ENCODE measurements at regions not wholly inside any gene's neighbourhood (a gene's known extent, or its start where the extent isn't known, plus 50 kb on each side); places are given as distances from the start of the nearest gene placed in this dataset.

GRCh38 chr1:198937231-198938031 lies 298.6 kb downstream of the PTPRC start:
- H3K36me3 ChIP-seq, result no peaks in the 10 kb centered on the region
- H3K4me3 ChIP-seq, result peak overlapping the region; percentile 32 to 42
- TF ChIP-seq, protein P1, sequence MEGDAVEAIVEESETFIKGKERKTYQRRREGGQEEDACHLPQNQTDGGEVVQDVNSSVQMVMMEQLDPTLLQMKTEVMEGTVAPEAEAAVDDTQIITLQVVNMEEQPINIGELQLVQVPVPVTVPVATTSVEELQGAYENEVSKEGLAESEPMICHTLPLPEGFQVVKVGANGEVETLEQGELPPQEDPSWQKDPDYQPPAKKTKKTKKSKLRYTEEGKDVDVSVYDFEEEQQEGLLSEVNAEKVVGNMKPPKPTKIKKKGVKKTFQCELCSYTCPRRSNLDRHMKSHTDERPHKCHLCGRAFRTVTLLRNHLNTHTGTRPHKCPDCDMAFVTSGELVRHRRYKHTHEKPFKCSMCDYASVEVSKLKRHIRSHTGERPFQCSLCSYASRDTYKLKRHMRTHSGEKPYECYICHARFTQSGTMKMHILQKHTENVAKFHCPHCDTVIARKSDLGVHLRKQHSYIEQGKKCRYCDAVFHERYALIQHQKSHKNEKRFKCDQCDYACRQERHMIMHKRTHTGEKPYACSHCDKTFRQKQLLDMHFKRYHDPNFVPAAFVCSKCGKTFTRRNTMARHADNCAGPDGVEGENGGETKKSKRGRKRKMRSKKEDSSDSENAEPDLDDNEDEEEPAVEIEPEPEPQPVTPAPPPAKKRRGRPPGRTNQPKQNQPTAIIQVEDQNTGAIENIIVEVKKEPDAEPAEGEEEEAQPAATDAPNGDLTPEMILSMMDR (IDR thresholded peaks at IDR 0.05), result no peak
- peak; percentile 41 to 73 for TF ChIP-seq POLR2A (IDR thresholded peaks at IDR 0.05)
- no peaks in the 10 kb centered on the region for H3K4me1 ChIP-seq
- DNase-seq, result peak in 1 of 2 donors; percentile 31
- intact Hi-C loops (cut with DNase I; ENCODE audit: low total_unique reads), result no loop called here
- H3K27ac ChIP-seq, result peak overlapping the region; percentile 60 to 64
- no peaks in the 10 kb centered on the region for H3K9me3 ChIP-seq
- H3K27me3 ChIP-seq, result no peaks in the 10 kb centered on the region

DNA sequence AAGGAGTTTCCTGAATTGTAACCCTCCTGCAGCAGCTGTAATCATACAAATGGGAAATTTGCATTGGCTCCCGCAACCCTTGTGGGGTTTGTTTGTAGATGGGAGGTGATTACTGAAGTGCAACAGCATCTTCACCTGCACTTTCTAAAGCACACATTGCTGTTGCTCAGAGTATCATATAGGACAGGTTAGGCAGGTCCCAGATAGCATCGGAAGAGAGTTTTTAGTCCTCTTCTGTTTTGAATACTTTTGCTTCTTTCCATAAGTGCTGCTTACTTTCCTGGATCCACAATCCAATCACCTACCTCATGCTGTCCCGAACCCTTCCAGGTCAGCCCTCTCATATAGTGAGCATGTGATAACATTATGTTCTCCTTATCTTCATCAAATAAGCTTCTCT lies 300.4 kb downstream of the PTPRC start:
- no peaks in the 10 kb centered on the region for H3K4me1 ChIP-seq
- H3K4me3 ChIP-seq, result no peak overlapping the region
- no peak for DNase-seq
- TF ChIP-seq POLR2A (IDR thresholded peaks at IDR 0.05), result no peak
- no peaks in the 10 kb centered on the region for H3K9me3 ChIP-seq
- intact Hi-C loops (cut with DNase I; ENCODE audit: low total_unique reads), result no loop called here
- no peak overlapping the region for H3K27ac ChIP-seq
- no peaks in the 10 kb centered on the region for H3K36me3 ChIP-seq
- H3K27me3 ChIP-seq, result no peaks in the 10 kb centered on the region

DNA sequence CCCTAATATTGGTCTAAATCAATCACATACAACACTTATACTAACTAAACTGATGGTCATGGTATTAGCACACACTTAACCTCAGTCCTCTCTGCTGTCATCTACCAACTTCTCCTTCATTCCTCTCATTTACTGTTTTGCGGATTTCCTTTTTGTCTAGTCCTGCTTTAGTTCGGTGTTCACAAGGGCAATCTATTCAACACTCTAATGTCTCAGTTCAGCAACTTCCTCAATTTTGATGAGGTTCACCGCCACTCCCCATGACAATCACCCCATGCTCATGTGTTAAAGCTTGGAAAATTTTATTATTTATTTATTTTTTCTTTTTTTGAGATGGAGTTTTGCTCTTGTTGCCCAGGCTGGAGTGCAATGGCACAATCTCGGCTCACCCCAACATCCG lies 301.1 kb downstream of the PTPRC start:
- H3K4me3 ChIP-seq, result no peak overlapping the region
- TF ChIP-seq, protein P1 (IDR thresholded peaks at IDR 0.05), result no peak
- no peak for TF ChIP-seq POLR2A (IDR thresholded peaks at IDR 0.05)
- no peak overlapping the region for H3K27ac ChIP-seq
- H3K9me3 ChIP-seq, result no peaks in the 10 kb centered on the region
- no peaks in the 10 kb centered on the region for H3K36me3 ChIP-seq
- no peaks in the 10 kb centered on the region for H3K27me3 ChIP-seq
- no peak for DNase-seq
- H3K4me1 ChIP-seq, result no peaks in the 10 kb centered on the region
- intact Hi-C loops (cut with DNase I; ENCODE audit: low total_unique reads), result no loop called here

- no peaks in the 10 kb centered on the region for H3K9me3 ChIP-seq
- DNase-seq, result no peak
- no peaks in the 10 kb centered on the region for H3K4me1 ChIP-seq
Observed at GRCh38 chr1:198942466-198942865, 303.6 kb downstream of the PTPRC start.

GRCh38 chr1:198943484-198944187 lies 304.8 kb downstream of the PTPRC start:
- no peaks in the 10 kb centered on the region for H3K36me3 ChIP-seq
- no peaks in the 10 kb centered on the region for H3K4me1 ChIP-seq
- TF ChIP-seq POLR2A (IDR thresholded peaks at IDR 0.05), result no peak
- TF ChIP-seq, protein P1 (IDR thresholded peaks at IDR 0.05), result no peak
- no peak for DNase-seq
- intact Hi-C loops (cut with DNase I; ENCODE audit: low total_unique reads), result no loop called here
- H3K27me3 ChIP-seq, result no peaks in the 10 kb centered on the region
- no peak overlapping the region for H3K27ac ChIP-seq
- no peaks in the 10 kb centered on the region for H3K9me3 ChIP-seq
- no peak overlapping the region for H3K4me3 ChIP-seq

More at GRCh38 chr1:198942466-198942865, 303.6 kb downstream of the PTPRC start:
- Histone ChIP-seq H3K4me3 (no peak overlapping the region), H3K27me3 (no peaks in the 10 kb centered on the region), H3K36me3 (no peaks in the 10 kb centered on the region), H3K27ac (no peak overlapping the region)
- intact Hi-C loops (cut with DNase I; ENCODE audit: low total_unique reads), result no loop called here
- no peak for TF ChIP-seq POLR2A (IDR thresholded peaks at IDR 0.05)
- TF ChIP-seq, protein P1 (IDR thresholded peaks at IDR 0.05), result no peak
